ENCODE measurements at regions not wholly inside any gene's neighbourhood (a gene's known extent, or its start where the extent isn't known, plus 50 kb on each side); places are given as distances from the start of the nearest gene placed in this dataset.
"Not testable (repeated sequence)": the region's sequence is repeated elsewhere in the genome, so short reads cannot be mapped to it uniquely, and the experiment has no call there.

DNA sequence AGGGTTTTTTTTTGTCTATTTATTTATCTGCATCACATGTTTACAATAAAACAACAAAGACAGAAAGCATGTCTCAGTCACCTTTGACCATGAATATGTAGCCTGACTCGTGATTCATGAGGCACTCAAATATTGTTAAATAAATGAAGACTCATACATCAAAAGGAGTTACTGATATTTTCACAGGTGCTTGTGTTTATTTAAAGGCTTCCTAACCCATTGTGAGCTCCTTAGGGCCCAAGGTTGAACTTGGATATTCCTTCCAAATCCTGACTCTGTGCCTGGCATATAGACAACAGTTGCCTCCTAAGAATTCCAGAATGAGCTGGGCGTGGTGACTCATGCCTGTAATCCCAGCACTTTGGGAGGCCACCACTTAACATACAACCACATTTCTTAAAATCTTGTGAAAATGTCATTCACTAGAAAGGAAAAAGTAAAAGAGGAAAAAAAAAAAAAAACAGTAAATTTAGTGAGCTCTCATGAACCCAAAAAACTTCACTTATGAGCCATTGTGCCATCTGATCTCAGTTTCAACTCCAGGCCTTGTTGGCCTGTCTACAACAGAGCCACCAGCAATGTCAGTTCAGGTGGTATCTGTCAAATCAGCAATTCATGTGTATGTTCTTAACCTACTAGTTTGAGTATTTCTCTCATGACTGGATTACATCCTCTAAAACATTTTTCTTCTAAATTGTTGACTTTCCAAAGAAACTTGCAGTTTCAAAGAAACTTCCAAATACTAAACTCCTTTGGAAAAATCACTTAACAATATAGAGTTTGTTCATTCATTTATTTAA lies 162.7 kb upstream of the MARCKS start:
- DNase-seq: no peak

GRCh38 chr6:113695516-113695915 lies 161.6 kb upstream of the MARCKS start:
- DNase-seq: no peak

DNA sequence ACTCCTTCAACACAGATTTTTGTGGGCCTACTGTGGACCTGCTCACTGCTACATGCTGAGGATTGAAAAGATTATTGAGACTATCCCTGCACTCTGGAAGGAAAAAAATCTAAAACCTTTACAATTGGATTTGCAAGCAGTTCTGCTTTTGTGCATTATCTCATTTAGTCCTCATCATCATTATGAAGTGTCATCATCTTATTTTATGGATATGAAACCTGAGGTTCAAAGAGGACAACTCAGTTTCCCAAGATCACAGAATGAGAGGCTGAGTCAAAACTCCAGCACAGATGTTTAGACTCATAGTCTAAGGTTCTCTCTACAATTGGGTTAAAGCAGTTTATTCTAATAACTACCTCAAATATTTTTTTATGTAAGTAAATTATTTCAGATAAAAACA lies 160.2 kb upstream of the MARCKS start:
- no peak for DNase-seq

DNA sequence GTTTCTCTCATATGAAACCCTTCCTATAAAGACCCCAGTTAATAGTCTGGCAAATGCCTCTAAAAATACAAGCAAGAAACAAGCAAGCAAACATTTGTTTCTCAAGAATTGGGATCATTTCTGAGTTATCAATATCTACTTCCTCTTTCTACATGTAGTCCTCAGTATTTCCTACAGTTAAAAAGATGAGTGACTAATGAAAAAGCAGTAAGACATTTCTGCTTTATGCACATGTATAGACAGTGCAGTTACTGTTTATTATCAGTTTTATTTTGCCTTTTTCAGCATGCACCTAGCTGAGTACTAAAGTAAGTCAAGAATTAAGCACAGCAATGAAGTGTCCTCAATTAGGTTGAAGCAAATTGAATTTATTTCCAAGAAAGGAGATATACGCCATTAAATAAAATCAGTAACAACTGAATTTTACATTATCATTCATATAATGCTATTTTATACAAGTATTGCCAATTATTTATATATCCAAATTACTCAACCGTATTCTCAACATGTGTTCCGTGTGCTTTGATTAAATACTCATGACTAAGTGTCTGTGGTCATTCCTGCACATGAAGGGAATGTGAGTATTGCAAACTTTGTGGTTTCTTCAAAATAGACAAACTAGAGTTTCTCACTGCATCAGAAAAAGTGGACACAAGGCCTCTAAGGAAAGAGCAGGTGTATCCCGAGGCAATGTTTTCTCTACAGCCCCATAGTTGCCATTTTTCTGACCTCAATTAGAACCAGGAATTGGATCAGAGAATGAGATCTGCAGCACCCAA lies 159.3 kb upstream of the MARCKS start:
- no peak for DNase-seq

DNA sequence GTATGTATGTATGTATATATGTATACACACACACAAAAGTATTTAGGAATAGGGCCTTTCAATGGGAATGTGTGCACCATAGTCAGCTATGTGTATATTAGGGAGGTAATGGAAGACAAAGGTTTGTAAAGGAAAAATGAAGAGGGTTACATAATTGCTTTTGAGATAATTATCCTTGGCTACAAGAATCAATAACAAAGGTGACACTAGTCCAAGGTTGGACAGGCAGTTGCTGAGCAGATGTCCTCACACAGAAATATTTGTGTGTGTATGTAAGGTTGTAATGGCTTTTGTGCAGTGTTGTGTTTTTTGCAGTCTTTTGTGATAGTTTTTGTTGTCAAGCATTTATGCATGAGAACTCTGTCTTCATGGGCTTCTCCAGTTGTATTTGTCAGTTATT lies 157.9 kb upstream of the MARCKS start:
- no peak for DNase-seq

- no peak for DNase-seq
Measured at GRCh38 chr6:113701552-113702254, 155.4 kb upstream of the MARCKS start.

DNA sequence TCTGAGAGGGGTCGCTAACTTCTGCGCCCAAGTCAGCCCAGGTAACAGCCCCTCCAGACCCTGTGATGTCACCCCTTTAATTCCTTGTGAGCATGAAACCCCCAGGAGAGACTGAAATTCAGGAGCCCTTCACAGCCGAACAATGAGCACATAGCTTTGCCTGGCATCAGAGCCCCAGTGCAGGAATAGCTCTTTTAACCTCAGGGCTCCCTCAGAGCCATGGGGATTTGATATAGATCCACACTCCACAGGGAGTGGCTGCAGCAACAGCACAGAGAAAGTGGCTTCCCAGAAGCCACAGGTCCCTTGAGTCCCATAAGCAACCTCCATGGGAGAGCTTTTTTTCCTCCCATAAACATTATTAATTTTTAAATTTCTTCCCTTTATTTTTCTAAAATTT lies 150.0 kb upstream of the MARCKS start:
- peak; percentile 2 for DNase-seq

DNA sequence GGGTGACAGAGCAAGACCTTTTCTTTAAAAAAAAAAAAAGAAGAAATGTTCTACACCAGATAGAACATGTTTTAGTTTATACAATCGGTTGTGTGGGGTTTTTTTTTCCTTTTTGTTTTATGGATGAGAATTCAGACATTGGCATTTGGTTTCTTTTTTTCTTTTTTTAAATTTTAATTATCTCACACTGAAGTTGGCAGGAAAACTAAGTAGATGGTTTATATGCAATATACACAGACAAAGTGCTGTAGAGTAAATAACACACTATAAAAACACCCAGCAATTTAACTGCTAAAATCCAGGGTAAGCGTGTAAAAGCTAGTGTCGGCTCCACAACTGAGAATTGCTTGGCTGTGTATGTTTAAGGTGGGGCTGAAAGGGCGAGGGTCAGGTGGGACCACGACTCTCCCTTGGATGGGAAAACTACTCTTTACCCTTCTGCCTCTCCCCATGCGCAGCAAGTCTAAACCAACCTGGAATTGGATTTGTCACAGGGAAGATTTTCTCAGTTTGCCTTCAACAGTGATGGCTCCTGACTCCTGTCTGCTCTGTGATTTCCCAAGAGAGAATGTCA lies 147.1 kb upstream of the MARCKS start:
- no peak for DNase-seq

- DNase-seq: no peak
Measured at GRCh38 chr6:113713665-113714064, 143.5 kb upstream of the MARCKS start.

DNA sequence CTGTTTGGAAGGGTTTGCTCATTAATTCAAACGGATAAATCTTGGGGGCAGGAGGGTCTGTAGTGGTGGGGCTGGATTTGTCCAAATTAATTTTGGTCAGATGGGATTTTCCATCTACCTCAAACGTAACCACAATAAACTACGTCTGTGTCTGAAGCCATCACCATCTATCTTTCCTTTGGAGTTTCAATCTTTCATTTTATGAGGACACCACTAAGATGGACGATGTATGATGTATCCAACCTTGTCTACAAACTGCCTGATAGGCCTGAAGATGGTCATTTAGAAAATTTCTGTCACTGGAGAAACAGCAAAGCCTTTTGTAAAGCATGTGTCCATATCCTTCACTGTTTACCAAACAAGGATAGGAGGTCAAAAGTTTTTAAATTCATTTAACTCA lies 138.6 kb upstream of the MARCKS start:
- no peak for DNase-seq

DNA sequence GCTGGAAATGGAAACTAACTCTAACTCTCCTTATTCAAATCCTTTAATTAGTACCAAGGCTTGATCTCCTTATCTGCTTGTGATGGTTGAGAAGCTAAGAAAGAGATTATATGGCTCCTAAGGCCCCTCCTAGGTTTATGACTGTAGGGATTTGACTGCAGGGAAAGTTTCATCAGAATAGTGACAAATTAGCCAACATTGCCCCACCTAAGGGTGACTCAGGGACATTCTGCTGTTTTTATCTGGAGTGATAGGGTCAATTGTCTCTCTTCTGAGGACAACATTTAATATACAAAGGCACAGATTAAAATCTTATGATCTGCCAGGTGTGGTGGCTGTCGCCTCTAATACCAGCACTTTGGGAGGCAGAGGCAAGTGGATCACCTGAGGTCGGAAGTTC lies 138.1 kb upstream of the MARCKS start:
- DNase-seq: no peak

- DNase-seq: no peak
Measured at GRCh38 chr6:113719545-113719944, 137.6 kb upstream of the MARCKS start.

DNA sequence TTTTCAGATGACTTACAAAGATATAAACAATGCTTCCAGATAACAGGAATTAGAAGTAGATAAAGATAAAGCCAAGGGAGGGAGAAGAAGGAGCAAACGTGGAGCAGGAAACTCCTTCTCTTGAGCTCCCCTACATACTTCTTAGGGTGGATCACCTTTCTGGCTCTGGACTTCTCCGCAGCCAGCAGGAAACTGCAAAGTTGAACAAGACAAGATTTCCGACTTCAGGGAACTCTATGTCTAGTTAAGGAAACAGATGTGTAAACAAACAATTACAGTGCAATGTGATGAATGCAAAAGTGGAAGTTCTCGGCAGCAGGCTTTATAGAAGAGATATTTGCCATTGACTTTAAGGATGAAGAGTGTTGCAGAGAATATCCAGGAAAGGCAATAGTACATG lies 134.0 kb upstream of the MARCKS start:
- DNase-seq: no peak

DNA sequence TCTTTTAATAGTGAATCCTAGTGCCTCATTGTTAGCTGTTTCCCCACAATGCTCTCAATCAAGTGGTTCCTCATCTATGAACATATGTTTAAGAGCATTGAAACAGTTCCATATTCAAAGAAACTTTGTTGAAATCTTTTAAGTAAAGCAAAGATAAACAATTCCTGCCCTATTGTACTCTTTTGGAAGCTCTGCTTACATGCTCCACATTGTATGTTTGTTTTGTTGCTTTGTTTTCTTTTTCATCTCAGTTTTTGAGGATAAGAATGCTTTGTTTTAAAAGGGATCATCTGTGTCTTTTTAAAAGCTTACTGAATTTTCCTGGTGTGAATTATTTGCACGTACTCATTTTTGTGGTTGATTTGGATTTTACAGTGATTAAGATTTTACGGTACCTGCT lies 132.2 kb upstream of the MARCKS start:
- DNase-seq: not testable (repeated sequence)

DNA sequence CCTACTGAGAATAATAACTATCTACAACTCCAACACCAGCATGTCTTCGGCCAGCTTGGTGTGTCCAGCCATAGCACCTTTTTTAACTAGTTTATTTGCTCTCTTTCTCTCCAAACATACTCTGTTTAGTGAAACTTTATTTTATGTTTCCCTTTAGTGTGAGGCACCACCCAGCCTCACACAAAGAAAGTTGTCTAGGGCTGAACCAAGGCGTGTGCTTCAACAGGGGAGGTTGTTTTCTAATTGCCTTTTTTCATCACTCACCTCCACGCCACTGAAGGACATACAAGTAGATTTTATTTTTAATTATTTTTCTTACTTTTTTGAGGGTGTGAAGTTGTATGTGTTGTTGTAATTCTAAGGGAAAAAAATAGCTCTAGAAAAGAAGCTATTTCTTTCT lies 125.6 kb upstream of the MARCKS start:
- DNase-seq: no peak

- peak; percentile 75 for DNase-seq
Measured at GRCh38 chr6:113732384-113732966, 124.7 kb upstream of the MARCKS start.

- no peak for DNase-seq
Measured at GRCh38 chr6:113733381-113733780, 123.8 kb upstream of the MARCKS start.

- no peak for DNase-seq
Measured at GRCh38 chr6:113734982-113735381, 122.2 kb upstream of the MARCKS start.

DNA sequence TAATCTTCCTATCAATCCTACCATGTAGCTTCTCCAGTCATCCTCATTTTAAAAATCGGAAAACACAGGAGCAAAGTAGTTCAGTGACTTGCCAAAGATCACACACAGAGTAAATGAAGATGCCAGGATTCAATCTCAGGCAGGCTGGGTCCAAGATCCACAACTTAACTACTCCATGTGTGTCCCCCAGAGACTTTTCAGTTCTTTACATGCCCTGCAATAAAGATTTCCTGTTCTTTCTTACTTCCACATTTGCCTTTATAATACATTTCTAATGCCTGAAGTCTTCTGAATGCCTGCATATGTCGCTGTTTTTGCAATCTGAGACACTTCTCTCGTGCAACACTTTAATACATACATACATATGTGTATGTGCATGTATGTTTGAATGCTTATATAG lies 121.7 kb upstream of the MARCKS start:
- DNase-seq: no peak

GRCh38 chr6:113736978-113737377 lies 120.2 kb upstream of the MARCKS start:
- no peak for DNase-seq

DNA sequence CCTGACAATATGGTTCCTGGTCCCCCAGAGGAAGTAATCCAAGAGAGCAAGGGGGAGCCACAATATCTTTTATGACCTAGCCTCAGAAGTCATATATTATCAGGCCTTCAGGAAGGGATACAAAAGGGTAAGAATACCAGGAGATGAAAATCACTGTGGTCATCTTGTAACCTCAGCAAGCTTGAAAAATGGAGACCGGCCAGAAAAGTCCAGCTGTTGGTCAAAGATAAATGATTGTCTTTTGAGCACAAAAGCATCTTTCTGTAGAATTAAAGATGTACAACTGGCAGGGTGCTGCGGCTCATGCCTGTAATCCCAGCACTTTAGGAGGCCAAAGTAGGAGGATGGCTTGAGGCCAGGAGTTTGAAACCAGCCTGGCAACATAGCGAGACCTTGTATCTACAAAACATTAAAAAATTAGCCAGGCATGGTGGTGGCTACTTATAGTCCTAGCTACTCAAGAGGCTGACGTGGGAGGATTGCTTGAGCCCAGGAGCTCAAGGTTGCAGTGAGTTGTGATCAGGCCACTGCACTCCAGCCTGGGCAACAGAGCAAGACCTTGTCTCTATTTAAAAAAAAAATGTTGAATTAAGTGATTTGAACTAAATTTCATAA lies 118.0 kb upstream of the MARCKS start:
- DNase-seq: no peak

DNA sequence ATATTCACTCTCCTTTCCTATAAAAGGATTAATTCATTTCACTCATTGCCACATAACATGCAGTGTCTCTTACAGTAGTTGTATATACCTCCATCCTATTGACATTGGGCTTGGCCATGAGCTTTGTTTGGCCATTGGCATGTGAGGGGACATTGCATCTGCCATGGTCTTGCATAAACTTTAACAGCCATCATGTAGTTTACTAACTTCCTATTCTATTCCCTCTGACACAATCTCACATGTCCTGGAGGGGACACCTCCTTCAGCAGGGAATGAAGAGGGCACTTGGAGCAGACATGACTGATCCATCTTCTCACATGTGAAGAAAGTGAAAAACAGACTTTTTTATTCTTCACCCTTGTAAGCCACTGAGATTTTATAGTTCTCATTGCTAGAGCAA lies 115.5 kb upstream of the MARCKS start:
- DNase-seq: no peak

- no peak for DNase-seq
Measured at GRCh38 chr6:113742342-113742741, 114.8 kb upstream of the MARCKS start.

Measured in NCI-H2171 (cell line).